22Rv1 (cell line): ENCODE measurements at regions not wholly inside any gene's neighbourhood (a gene's known extent, or its start where the extent isn't known, plus 50 kb on each side); places are given as distances from the start of the nearest gene placed in this dataset.

Experiments
- H3K27ac ChIP-seq: fragments of 450-650 bp; 2 replicates; pipeline ENCODE4 v1.5.1; 2017
- ZFX ChIP-seq: fragments of 450-650 bp; IDR thresholded peaks from 2 replicates; pipeline ENCODE4 v1.6.1; 2017; ENCODE audit warnings: antibody characterized with exemption, borderline replicate concordance
- TF ChIP-seq, protein P1 (sequence below): fragments of 450-650 bp; IDR thresholded peaks from 2 replicates; pipeline ENCODE4 v1.5.1; 2017; ENCODE audit warnings: mild to moderate bottlenecking

DNA sequence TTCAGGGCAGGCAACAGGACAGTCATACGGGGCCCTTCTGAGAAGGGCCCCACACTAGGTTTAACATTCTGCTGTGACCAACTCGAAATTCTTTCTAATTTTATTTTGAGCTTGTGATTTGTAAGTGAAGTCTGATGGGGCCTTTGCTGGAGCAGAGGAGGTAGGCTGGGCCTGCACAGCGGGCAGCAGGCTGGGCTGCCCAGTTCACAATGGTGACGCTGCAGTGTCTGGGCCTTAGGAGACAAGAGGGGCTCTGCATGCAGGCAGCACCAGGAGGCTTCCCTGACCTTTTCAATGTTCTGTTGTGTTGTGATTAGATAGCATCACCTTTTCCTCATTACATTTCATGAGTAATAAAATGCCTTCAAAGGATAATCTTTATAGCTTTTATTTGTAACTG lies 175.1 kb downstream of the CXCL12 start:
- H3K27ac ChIP-seq, result no peak overlapping the region
- TF ChIP-seq ZFX, result no peak
- TF ChIP-seq, protein P1, sequence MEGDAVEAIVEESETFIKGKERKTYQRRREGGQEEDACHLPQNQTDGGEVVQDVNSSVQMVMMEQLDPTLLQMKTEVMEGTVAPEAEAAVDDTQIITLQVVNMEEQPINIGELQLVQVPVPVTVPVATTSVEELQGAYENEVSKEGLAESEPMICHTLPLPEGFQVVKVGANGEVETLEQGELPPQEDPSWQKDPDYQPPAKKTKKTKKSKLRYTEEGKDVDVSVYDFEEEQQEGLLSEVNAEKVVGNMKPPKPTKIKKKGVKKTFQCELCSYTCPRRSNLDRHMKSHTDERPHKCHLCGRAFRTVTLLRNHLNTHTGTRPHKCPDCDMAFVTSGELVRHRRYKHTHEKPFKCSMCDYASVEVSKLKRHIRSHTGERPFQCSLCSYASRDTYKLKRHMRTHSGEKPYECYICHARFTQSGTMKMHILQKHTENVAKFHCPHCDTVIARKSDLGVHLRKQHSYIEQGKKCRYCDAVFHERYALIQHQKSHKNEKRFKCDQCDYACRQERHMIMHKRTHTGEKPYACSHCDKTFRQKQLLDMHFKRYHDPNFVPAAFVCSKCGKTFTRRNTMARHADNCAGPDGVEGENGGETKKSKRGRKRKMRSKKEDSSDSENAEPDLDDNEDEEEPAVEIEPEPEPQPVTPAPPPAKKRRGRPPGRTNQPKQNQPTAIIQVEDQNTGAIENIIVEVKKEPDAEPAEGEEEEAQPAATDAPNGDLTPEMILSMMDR, result no peak

DNA sequence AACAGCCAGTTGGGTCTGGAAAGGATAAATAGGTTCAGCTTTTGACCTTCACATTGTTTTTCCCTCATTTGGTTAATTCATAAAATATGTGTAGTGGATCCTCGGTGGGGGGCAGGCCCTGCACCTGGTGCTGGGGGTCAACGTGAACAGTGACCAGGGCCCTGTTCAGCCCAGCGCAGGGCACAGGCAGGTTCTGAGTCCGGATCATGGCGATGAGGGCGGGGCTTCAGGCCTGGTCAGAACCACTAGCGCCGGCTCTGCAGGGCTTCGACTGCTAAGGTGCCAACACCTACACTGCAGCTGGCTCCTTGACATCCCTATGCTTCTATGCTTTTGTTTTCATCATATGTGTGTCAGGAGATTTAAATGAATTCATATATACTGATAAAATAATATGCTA lies 177.7 kb downstream of the CXCL12 start:
- TF ChIP-seq ZFX, result no peak
- TF ChIP-seq, protein P1, result no peak

DNA sequence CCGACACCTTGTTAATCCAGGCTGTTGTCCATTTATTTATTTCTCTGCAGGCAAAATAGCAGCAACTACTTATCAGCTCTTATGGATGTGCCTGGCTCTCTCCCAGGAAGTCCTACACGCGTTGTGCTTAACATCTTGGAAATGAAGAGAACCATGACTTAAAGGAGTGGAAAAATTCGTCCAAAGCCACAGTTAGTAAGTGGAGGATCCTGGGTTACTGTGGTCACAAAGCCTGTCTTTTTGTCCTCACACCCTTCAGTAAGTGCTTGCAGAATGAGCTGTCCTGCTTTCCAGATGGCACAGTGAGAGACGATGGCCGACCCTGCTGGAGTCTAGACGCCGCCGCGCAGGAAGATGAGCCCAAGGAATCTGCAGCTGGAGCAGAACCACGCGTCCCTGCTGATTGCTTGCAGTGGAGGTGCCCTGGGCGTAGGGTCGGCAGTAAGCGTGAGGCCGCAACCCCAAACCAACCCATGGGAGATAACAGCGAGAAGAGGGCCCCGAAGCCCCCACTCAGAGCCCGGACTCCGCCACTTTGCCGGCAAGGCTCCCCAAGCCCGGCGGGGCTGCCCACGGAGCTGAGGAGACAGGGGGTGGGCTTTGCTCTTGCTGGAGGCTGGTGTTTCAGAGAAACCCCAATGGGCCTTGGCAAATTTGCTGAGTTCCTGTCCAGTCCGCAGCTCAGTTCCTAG lies 178.6 kb downstream of the CXCL12 start:
- no peak overlapping the region for H3K27ac ChIP-seq
- TF ChIP-seq ZFX, result no peak
- TF ChIP-seq, protein P1, result no peak

More for the DNA sequence above, 177.7 kb downstream of the CXCL12 start:
- H3K27ac ChIP-seq, result no peak overlapping the region

DNA sequence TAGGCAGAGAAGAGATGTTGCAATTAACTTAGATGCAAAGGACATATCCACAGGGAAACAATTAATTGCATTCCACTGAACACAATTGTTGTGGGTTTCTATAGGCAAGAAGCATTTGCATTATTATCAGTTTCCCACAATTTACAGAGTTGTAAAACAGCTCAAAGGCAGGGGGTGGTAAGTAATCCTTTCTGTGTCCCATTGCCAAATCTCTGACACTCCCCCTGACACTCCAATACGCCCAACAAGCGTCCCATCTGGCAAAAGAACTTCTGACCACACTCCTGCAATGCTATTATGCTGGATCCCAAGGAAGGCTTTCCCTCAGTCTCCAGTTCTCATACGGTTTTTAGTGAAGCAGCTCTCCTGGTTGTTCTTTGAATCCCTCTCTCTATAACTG lies 179.8 kb downstream of the CXCL12 start:
- TF ChIP-seq, protein P1, result no peak
- no peak for TF ChIP-seq ZFX
- H3K27ac ChIP-seq, result no peak overlapping the region

DNA sequence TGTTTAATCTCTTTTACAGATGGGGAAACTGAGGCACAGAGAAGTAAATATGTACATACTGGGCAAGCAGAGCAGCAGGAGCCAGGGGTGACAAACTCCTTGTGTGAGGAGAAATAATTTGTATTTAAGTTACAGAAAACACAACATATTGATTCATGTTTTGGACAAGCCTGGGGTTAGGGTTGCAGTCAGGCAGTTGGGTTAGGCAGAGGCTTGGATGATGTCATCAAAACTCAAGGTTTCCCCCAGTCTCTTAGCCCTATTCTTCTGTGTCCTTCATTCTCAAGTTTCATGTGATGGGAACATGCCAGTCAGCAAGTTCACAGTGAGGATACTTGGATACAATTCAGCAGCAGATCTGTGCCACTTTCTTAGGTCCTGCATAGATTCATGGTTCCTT lies 181.4 kb downstream of the CXCL12 start:
- no peak overlapping the region for H3K27ac ChIP-seq
- TF ChIP-seq, protein P1, result no peak
- TF ChIP-seq ZFX, result no peak

DNA sequence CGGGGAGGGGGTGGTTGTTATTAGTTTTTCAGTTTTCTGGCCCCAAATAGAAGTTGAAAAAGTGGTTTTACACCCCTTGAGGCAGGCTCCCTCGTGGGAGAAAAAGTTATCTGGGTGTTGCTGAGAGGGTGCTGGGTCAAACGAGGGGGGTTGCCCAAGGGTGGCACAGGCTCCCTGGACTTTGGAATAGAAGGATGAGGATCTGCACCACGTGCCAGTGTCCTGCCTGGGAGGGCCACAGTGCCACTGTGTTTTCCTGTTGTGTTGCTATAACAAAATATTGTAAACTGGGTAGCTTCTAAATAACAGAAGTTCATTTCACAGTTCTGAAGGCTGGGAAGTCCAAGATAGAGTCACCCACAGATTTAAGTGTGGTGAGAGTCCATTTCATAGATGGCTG lies 181.9 kb downstream of the CXCL12 start:
- TF ChIP-seq ZFX, result no peak
- TF ChIP-seq, protein P1, result no peak
- H3K27ac ChIP-seq, result no peak overlapping the region

DNA sequence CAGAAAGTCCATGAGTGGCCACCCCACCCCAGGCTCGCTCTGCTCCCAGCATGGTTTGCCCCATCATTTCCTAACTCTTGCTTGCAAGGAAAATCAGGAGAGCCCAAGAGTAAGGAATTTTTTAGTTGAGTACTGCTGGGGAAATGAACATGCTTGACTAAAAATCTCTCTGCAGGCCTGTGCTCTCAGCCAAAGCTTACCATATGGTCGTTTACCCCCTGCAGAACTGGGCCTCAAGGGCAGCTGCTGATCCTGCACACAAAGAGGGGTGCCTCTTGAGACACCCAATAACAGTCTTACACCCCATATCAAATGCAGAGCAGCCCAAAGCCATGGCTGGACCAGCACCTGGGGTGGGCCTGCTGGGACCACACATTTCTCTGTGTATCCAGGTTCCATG lies 183.2 kb downstream of the CXCL12 start:
- TF ChIP-seq, protein P1, result no peak
- TF ChIP-seq ZFX, result no peak
- H3K27ac ChIP-seq, result no peak overlapping the region
